IPS DF 4.7 (cell line): ENCODE measurements at regions not wholly inside any gene's neighbourhood (a gene's known extent, or its start where the extent isn't known, plus 50 kb on each side); places are given as distances from the start of the nearest gene placed in this dataset.
"Not testable (repeated sequence)": the region's sequence is repeated elsewhere in the genome, so short reads cannot be mapped to it uniquely, and the experiment has no call there.

Experiments
- DNase-seq: peaks from one replicate; pipeline ENCODE4 v3.0.0-alpha.2; 2013; ENCODE audit warnings: low spot score; ENCODE audit errors: extremely low read depth

DNA sequence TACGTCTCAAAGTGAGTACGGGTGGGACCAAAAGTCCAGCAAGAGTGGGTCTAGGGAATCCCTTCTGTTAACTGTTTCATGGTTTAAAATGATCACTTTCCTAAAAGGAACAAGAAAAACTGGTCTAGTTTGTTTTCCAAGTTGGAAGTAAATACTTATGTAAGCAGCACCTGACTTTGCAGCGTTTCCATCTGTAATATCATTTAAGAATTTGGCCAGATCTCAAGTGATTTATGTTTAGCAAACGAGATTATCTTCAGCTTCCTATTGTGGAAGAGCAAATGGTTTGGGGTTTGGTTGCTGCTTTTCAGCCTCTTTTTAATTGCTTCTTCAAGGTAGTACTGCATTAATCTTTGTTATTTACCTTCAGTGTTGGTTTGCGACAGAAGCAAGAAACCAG, 50.4 kb downstream of the FHIP1A start:
- no peak for DNase-seq

DNA sequence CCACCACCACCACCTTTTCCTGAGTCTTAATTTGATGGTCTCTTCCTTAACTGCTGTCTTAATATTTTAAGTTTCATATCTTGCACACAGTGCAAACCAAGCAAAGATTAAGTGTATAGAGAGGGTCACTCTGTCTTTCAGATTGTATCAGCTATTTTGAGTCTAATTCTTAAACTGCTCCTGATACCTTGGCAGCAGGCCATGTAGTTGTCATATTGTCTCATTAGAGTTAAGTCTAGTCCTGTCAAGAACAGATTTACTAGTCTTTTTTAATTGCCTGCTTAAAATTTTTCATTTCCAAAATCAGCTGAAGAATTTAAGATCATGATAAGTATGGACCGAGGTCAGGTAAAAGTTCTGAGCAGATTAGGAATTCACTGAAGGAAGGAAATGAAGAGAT, 51.5 kb downstream of the FHIP1A start:
- no peak for DNase-seq

GRCh38 chr4:151462554-151462953, 53.6 kb downstream of the FHIP1A start:
- DNase-seq, result no peak

GRCh38 chr4:151468715-151469696, 60.0 kb downstream of the FHIP1A start:
- DNase-seq, result no peak

DNA sequence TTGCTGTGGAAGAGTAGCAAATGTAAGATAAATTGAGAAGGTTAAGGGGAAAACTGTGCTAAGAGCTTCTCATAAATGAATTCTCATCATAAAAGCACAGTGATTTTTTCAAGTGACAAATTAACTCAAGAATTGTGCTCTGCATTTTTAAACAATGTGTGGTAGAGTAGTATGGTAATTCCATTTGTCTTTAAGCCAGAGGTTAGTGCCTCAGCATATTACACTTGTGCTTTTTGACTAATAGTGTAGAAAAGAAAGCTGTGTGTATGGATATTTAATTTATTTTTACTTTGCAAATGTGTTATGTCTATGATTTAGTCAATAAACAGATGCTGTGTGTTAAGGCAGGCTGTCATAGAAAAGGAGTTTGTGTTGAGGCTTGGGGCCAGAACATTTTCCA, 61.0 kb downstream of the FHIP1A start:
- DNase-seq, result no peak

GRCh38 chr4:151471728-151472127, 62.8 kb downstream of the FHIP1A start:
- DNase-seq, result no peak

GRCh38 chr4:151472297-151472696, 63.3 kb downstream of the FHIP1A start:
- no peak for DNase-seq

DNA sequence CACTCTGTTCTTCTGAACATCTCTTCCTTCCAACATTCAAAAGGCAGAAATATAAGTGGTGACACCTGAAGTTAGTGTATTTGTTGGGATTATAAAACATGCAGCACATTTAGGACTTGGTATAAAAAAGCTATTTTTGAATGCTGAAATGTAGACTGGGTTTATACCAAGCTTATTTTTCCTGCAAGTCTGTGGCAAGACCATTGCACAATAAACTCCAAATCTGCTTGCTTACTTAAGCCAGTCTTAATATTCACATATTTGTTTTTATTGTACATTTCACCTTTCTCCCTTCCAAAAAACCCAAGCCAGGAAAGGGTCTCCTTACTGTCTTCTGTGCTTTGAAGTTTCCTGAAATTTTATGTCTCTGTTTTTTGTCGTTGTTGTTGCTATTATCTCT, 63.7 kb downstream of the FHIP1A start:
- no peak for DNase-seq

DNA sequence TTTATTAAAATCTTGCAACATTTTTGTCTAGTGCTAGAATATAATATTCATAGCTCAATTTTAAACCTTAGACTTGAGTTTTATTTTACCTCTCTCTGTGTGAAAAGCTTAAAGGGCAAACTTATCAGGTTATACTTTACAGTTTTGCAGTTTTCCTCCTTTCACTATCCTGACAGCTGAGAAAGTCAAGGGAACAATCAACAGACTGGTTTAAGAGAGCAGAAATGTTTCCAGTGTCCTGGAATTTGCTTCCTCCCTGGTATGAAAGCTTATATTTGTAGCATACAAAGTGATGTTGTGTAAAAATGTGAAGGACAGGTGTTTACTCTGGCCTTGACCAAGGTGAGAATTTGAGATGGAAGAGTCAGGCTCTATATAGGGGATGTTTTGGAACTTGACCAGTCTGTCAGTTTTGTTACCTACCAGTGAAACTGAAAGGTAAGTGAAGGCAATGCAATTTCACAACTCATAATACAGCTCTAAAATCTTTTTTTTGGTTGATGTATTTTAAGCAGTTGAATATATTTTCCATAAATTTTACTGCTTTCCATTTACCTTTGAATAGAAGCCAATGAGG, 64.6 kb downstream of the FHIP1A start:
- no peak for DNase-seq

GRCh38 chr4:151475035-151475714, 66.2 kb downstream of the FHIP1A start:
- no peak for DNase-seq

DNA sequence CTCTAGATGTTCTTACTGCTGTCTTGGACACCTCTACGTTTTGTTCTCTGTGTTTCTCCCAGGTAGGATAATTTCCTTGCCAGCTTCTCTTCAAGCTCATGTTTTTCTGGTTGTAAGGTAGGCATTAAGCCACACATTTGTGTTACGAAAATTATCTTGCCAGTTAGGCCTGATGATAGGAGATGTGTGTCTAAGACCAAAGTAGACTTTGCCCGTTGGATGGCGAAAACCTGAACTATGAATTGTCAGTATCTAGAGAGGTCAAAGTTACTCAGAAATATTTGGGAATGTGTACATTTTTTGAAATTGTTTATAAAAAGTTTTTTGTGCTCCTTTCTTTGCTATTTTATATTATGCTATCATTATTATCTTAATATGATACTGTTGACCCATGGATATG, 72.8 kb downstream of the FHIP1A start:
- no peak for DNase-seq

GRCh38 chr4:151484396-151485102, 75.6 kb downstream of the FHIP1A start:
- DNase-seq, result peak; percentile 83

GRCh38 chr4:151485541-151486131, 76.7 kb downstream of the FHIP1A start:
- DNase-seq, result no peak

- DNase-seq, result no peak
Observed at GRCh38 chr4:151486168-151486567, 77.2 kb downstream of the FHIP1A start.

DNA sequence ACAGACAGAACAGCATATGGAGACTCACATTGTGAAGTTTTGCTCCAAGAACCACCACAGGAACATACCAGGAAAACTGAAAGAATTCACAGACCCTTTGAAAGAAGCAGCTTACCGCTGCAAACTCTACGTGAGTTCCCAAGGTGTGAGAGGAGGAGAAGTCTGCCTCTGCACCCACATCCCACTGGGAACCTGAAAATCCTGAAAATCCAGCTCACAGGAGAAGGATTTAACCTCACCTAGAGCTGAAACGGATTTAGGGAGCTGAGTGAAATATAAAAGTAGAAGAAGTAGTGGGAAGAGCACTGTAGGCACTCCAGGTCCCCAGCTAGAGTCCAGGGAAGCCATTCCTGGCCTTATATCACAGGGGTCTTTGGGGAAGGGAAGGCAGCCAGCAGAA, 80.0 kb downstream of the FHIP1A start:
- no peak for DNase-seq

DNA sequence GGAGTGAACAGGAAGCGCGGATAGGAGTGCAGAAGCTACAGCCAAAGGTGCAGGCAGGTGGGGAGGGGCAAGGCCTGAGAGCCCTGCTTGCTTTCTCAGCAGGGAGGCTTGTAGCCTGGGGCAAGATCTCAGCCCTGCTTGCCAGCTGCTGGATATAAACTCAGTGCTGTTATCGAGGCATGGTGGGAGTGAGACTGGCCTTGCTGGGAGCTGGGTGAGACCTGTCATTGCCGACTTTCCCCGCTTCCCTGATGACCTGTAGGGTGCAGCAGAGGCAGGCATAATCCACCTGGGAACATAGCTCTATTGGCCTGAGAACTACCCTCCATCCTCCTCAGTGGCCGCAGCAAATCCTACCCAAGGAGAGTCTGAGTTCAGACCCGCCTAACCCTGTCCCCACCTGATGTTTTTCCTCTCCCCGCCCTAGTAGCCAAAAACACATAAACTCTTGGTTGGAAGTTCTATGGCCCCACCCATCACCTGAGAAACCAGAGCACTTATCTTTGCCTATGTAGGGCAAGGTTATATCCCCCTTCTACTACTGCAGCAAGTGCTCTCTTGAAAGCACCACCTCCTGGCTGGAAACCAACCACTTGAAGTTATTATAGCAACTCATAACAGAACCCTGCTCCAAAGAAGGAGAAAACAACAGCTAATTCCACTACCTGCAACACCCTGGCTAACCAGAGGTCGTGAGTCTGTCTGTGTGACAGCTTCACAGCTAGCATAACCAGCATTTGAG, 80.7 kb downstream of the FHIP1A start:
- DNase-seq, result peak; percentile 69

DNA sequence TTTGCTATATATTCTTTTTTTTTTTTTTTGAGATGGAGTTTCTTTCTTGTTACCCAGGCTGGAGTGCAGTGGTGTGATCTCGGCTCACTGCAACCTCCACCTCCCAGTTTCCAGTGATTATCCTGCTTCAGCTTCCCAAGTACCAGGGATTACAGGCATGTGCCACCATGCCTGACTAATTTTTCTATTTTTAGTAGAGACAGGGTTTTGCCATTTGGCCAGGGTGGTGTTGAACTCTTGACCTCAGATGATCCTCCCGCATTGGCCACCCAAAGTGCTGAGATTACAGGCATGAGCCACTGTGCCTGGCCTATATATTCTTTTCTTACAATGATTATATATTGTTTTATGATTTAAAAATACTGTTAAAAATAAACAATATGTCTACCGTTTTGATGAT, 86.6 kb downstream of the FHIP1A start:
- not testable (repeated sequence) for DNase-seq

DNA sequence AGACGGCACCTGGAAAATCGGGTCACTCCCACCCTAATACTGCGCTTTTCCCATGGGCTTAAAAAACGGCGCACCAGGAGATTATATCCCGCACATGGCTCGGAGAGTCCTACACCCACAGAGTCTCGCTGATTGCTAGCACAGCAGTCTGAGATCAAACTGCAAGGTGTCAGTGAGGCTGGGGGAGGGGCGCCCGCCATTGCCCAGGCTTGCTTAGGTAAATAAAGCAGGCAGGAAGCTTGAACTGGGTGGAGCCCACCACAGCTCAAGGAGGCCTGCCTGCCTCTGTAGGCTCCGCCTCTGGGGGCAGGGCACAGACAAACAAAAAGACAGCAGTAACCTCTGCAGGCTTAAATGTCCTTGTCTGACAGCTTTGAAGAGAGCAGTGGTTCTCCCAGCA, 102.6 kb downstream of the FHIP1A start:
- not testable (repeated sequence) for DNase-seq

- DNase-seq, result no peak
Observed at GRCh38 chr4:151517896-151518295, 108.9 kb downstream of the FHIP1A start.

DNA sequence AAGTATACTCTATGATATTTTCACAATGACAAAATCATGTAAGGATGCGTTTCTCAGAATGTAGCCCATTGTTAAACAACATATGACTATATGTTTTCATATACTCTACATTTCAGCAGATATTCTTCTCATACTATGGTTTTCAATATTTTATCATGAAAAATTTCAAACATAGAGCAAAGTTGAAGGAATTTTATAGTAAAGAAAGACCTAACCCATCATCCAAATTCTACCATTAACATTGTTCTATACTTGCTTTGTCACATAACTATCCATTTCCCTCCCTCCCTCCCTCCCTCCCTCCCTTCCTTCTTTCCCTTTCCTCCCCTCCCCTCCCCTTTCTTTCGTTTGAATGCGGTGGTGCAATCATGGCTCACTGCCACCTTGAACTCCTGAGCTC, 109.4 kb downstream of the FHIP1A start:
- no peak for DNase-seq
